Nephron (organoid): ENCODE measurements at regions not wholly inside any gene's neighbourhood (a gene's known extent, or its start where the extent isn't known, plus 50 kb on each side); places are given as distances from the start of the nearest gene placed in this dataset.

ENCODE experiments used
- H3K27ac Mint-ChIP-seq, 3 experiments: 2 replicates each; pipeline ENCODE4 v1.8.0; 2020; ENCODE audit warnings: mixed read lengths in 3 of 3, mild to moderate bottlenecking in 2 of 3, moderate library complexity in 1 of 3
- H3K27me3 Mint-ChIP-seq: 2 replicates; pipeline ENCODE4 v1.8.0; 2021; ENCODE audit warnings: low read depth, mild to moderate bottlenecking, moderate library complexity, mixed read lengths
- H3K36me3 Mint-ChIP-seq: 2 replicates; pipeline ENCODE4 v1.8.0; 2020; ENCODE audit warnings: low read depth, mixed read lengths
- H3K4me1 Mint-ChIP-seq: 2 replicates; pipeline ENCODE4 v1.8.0; 2020; ENCODE audit warnings: mixed read lengths
- H3K4me3 Mint-ChIP-seq, 3 experiments: 2 replicates each; pipeline ENCODE4 v1.8.0; 2020; ENCODE audit warnings: mild to moderate bottlenecking in 3 of 3, mixed read lengths in 3 of 3, moderate library complexity in 2 of 3
- H3K9me3 Mint-ChIP-seq: 2 replicates; pipeline ENCODE4 v1.8.0; 2020; ENCODE audit warnings: mixed read lengths
- CTCF ChIP-seq, 3 experiments: fragments of 200-600 bp; sonication (generic); IDR thresholded peaks; one replicate each; pipeline ENCODE4 v1.5.0; 2021; ENCODE audit warnings: antibody characterized with exemption in 3 of 3; ENCODE audit not compliant: unreplicated experiment in 3 of 3

GRCh38 chr13:58093394-58093793, 461.9 kb downstream of the PCDH17 start:
- Mint-ChIP-seq H3K27ac (no peak overlapping the region), H3K36me3 (no peaks in the 10 kb centered on the region), H3K4me3 (no peak overlapping the region), H3K9me3 (peaks cover 2% of the 10 kb centered on the region), H3K4me1 (no peaks in the 10 kb centered on the region), H3K27me3 (peaks cover 5% of the 10 kb centered on the region)
- no peak for TF ChIP-seq CTCF (IDR thresholded peaks at IDR 0.05; ENCODE audit: unreplicated experiment in 3 of 3)

GRCh38 chr13:58097831-58098230, 466.3 kb downstream of the PCDH17 start:
- Mint-ChIP-seq H3K4me1 (no peaks in the 10 kb centered on the region), H3K27me3 (peaks cover 5% of the 10 kb centered on the region), H3K27ac (no peak overlapping the region), H3K36me3 (no peaks in the 10 kb centered on the region), H3K9me3 (peaks cover 2% of the 10 kb centered on the region), H3K4me3 (no peak overlapping the region)
- TF ChIP-seq CTCF (IDR thresholded peaks at IDR 0.05; ENCODE audit: unreplicated experiment in 3 of 3), result no peak

GRCh38 chr13:58119351-58119750, 487.8 kb downstream of the PCDH17 start:
- H3K27ac Mint-ChIP-seq, result no peak overlapping the region
- no peaks in the 10 kb centered on the region for H3K9me3 Mint-ChIP-seq
- no peaks in the 10 kb centered on the region for H3K36me3 Mint-ChIP-seq
- no peaks in the 10 kb centered on the region for H3K4me1 Mint-ChIP-seq
- no peaks in the 10 kb centered on the region for H3K27me3 Mint-ChIP-seq
- TF ChIP-seq CTCF (IDR thresholded peaks at IDR 0.05; ENCODE audit: unreplicated experiment in 3 of 3), result no peak
- no peak overlapping the region for H3K4me3 Mint-ChIP-seq

GRCh38 chr13:58119804-58120203, 488.3 kb downstream of the PCDH17 start:
- no peak overlapping the region for H3K4me3 Mint-ChIP-seq
- no peak overlapping the region for H3K27ac Mint-ChIP-seq
- H3K4me1 Mint-ChIP-seq, result no peaks in the 10 kb centered on the region
- no peaks in the 10 kb centered on the region for H3K9me3 Mint-ChIP-seq
- TF ChIP-seq CTCF (IDR thresholded peaks at IDR 0.05; ENCODE audit: unreplicated experiment in 3 of 3), result no peak
- H3K36me3 Mint-ChIP-seq, result no peaks in the 10 kb centered on the region
- H3K27me3 Mint-ChIP-seq, result no peaks in the 10 kb centered on the region

GRCh38 chr13:58126496-58126895, 495.0 kb downstream of the PCDH17 start:
- H3K4me3 Mint-ChIP-seq, result no peak overlapping the region
- H3K27me3 Mint-ChIP-seq, result no peaks in the 10 kb centered on the region
- no peaks in the 10 kb centered on the region for H3K4me1 Mint-ChIP-seq
- no peak for TF ChIP-seq CTCF (IDR thresholded peaks at IDR 0.05; ENCODE audit: unreplicated experiment in 3 of 3)
- no peak overlapping the region for H3K27ac Mint-ChIP-seq
- no peaks in the 10 kb centered on the region for H3K36me3 Mint-ChIP-seq
- peaks cover 14% of the 10 kb centered on the region for H3K9me3 Mint-ChIP-seq

GRCh38 chr13:58134012-58134411, 502.5 kb downstream of the PCDH17 start:
- Mint-ChIP-seq H3K9me3 (peaks cover 25% of the 10 kb centered on the region), H3K4me3 (no peak overlapping the region), H3K4me1 (no peaks in the 10 kb centered on the region), H3K27ac (no peak overlapping the region), H3K27me3 (peaks cover 5% of the 10 kb centered on the region), H3K36me3 (no peaks in the 10 kb centered on the region)
- TF ChIP-seq CTCF (IDR thresholded peaks at IDR 0.05; ENCODE audit: unreplicated experiment in 3 of 3), result no peak
